Liver (tissue), 3 donors: ENCODE measurements at regions not wholly inside any gene's neighbourhood (a gene's known extent, or its start where the extent isn't known, plus 50 kb on each side); places are given as distances from the start of the nearest gene placed in this dataset.

ENCODE experiments used
- FOXA1 ChIP-seq: IDR thresholded peaks from 2 replicates; pipeline ENCODE4 v1.6.1; 2016; ENCODE audit warnings: antibody characterized with exemption
- GABPA ChIP-seq, 2 donors: IDR thresholded peaks in 1 of 2; conservative IDR thresholded peaks in 1 of 2; 2 replicates each; pipeline ENCODE4 v1.6.1; 2016; ENCODE audit warnings: antibody characterized with exemption in 2 of 2, mild to moderate bottlenecking in 1 of 2, moderate library complexity in 1 of 2
- HNF4G ChIP-seq: IDR thresholded peaks from 2 replicates; pipeline ENCODE4 v1.6.1; 2016; ENCODE audit warnings: antibody characterized with exemption
- JUND ChIP-seq, 2 donors: IDR thresholded peaks; 2 replicates each; pipeline ENCODE4 v1.6.1; 2016; ENCODE audit warnings: antibody characterized with exemption in 2 of 2
- RAD21 ChIP-seq, 2 donors: IDR thresholded peaks; 2 replicates each; pipeline ENCODE4 v1.6.1; 2016; ENCODE audit warnings: antibody characterized with exemption in 2 of 2, mild to moderate bottlenecking in 2 of 2
- SP1 ChIP-seq: IDR thresholded peaks from 2 replicates; pipeline ENCODE4 v1.6.1; 2018; ENCODE audit warnings: antibody characterized with exemption, mild to moderate bottlenecking
- TAF1 ChIP-seq: conservative IDR thresholded peaks from 2 replicates; pipeline ENCODE4 v1.6.1; 2016; ENCODE audit warnings: antibody characterized with exemption, mild to moderate bottlenecking
- YY1 ChIP-seq: IDR thresholded peaks from 2 replicates; pipeline ENCODE4 v1.6.1; 2016; ENCODE audit warnings: antibody characterized with exemption, mild to moderate bottlenecking
- TF ChIP-seq, protein P1 (sequence below): fragments of 150-350 bp; IDR thresholded peaks from 2 replicates; pipeline ENCODE4 v1.5.1; 2017; ENCODE audit warnings: improper control_type of control experiment, low read depth, low read length; ENCODE audit not compliant: missing input control
- TF ChIP-seq, protein P2 (sequence below): IDR thresholded peaks from 2 replicates; pipeline ENCODE4 v1.6.1; 2016; ENCODE audit warnings: antibody characterized with exemption, mild to moderate bottlenecking
- TF ChIP-seq, protein P3 (sequence below): IDR thresholded peaks from 2 replicates; pipeline ENCODE4 v1.6.1; 2016; ENCODE audit warnings: antibody characterized with exemption
- TF ChIP-seq, protein P4 (sequence below): IDR thresholded peaks from 2 replicates; pipeline ENCODE4 v1.6.1; 2016; ENCODE audit warnings: antibody characterized with exemption
- TF ChIP-seq, protein P5 (sequence below): IDR thresholded peaks from 2 replicates; pipeline ENCODE4 v1.6.1; 2016; ENCODE audit warnings: antibody characterized with exemption
- donor health status: healthy.
- donor health status: healthy.

DNA sequence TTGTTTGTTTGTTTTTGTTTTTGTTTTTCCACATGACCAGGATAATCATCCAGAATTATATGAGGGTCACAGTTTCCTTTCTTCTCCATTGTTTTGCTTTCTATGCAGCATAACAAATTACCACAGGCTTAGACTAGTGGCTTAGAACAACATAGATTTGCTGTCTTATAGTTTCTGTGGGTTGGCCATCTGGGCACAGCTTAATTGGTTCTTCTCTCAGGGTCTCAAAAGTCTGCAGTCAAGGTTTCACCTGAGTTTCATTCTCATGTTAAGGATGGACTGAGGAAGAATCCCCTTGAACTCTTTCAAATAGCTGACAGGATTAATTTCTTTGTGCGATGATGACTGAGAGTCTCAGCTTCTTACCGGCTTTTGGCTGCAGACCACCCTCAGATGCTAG is 559.8 kb downstream of the PRDM9 start:
- TF ChIP-seq, protein P1, sequence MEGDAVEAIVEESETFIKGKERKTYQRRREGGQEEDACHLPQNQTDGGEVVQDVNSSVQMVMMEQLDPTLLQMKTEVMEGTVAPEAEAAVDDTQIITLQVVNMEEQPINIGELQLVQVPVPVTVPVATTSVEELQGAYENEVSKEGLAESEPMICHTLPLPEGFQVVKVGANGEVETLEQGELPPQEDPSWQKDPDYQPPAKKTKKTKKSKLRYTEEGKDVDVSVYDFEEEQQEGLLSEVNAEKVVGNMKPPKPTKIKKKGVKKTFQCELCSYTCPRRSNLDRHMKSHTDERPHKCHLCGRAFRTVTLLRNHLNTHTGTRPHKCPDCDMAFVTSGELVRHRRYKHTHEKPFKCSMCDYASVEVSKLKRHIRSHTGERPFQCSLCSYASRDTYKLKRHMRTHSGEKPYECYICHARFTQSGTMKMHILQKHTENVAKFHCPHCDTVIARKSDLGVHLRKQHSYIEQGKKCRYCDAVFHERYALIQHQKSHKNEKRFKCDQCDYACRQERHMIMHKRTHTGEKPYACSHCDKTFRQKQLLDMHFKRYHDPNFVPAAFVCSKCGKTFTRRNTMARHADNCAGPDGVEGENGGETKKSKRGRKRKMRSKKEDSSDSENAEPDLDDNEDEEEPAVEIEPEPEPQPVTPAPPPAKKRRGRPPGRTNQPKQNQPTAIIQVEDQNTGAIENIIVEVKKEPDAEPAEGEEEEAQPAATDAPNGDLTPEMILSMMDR = no peak
- TF ChIP-seq, protein P2, sequence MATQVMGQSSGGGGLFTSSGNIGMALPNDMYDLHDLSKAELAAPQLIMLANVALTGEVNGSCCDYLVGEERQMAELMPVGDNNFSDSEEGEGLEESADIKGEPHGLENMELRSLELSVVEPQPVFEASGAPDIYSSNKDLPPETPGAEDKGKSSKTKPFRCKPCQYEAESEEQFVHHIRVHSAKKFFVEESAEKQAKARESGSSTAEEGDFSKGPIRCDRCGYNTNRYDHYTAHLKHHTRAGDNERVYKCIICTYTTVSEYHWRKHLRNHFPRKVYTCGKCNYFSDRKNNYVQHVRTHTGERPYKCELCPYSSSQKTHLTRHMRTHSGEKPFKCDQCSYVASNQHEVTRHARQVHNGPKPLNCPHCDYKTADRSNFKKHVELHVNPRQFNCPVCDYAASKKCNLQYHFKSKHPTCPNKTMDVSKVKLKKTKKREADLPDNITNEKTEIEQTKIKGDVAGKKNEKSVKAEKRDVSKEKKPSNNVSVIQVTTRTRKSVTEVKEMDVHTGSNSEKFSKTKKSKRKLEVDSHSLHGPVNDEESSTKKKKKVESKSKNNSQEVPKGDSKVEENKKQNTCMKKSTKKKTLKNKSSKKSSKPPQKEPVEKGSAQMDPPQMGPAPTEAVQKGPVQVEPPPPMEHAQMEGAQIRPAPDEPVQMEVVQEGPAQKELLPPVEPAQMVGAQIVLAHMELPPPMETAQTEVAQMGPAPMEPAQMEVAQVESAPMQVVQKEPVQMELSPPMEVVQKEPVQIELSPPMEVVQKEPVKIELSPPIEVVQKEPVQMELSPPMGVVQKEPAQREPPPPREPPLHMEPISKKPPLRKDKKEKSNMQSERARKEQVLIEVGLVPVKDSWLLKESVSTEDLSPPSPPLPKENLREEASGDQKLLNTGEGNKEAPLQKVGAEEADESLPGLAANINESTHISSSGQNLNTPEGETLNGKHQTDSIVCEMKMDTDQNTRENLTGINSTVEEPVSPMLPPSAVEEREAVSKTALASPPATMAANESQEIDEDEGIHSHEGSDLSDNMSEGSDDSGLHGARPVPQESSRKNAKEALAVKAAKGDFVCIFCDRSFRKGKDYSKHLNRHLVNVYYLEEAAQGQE = no peak
- TF ChIP-seq, protein P3, sequence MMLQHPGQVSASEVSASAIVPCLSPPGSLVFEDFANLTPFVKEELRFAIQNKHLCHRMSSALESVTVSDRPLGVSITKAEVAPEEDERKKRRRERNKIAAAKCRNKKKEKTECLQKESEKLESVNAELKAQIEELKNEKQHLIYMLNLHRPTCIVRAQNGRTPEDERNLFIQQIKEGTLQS = no peak
- no peak for TF ChIP-seq TAF1
- TF ChIP-seq, protein P4, sequence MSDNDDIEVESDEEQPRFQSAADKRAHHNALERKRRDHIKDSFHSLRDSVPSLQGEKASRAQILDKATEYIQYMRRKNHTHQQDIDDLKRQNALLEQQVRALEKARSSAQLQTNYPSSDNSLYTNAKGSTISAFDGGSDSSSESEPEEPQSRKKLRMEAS = no peak
- TF ChIP-seq YY1 = no peak
- no peak for TF ChIP-seq GABPA (IDR thresholded peaks at IDR 0.05 in 1 of 2, conservative IDR thresholded peaks at IDR 0.05 in 1 of 2)
- no peak for TF ChIP-seq RAD21 (IDR thresholded peaks at IDR 0.05)
- TF ChIP-seq HNF4G = no peak
- TF ChIP-seq SP1 = no peak
- TF ChIP-seq, protein P5, sequence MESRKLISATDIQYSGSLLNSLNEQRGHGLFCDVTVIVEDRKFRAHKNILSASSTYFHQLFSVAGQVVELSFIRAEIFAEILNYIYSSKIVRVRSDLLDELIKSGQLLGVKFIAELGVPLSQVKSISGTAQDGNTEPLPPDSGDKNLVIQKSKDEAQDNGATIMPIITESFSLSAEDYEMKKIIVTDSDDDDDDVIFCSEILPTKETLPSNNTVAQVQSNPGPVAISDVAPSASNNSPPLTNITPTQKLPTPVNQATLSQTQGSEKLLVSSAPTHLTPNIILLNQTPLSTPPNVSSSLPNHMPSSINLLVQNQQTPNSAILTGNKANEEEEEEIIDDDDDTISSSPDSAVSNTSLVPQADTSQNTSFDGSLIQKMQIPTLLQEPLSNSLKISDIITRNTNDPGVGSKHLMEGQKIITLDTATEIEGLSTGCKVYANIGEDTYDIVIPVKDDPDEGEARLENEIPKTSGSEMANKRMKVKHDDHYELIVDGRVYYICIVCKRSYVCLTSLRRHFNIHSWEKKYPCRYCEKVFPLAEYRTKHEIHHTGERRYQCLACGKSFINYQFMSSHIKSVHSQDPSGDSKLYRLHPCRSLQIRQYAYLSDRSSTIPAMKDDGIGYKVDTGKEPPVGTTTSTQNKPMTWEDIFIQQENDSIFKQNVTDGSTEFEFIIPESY = no peak
- no peak for TF ChIP-seq FOXA1
- no peak for TF ChIP-seq JUND (IDR thresholded peaks at IDR 0.05)
